ENCODE measurements at regions not wholly inside any gene's neighbourhood (a gene's known extent, or its start where the extent isn't known, plus 50 kb on each side); places are given as distances from the start of the nearest gene placed in this dataset.

GRCh38 chr2:122101319-122101718, 345.9 kb downstream of the TSN start:
- H3K4me1 ChIP-seq (ENCODE audit: control insufficient read depth, insufficient read depth, low read length), result no peaks in the 10 kb centered on the region

DNA sequence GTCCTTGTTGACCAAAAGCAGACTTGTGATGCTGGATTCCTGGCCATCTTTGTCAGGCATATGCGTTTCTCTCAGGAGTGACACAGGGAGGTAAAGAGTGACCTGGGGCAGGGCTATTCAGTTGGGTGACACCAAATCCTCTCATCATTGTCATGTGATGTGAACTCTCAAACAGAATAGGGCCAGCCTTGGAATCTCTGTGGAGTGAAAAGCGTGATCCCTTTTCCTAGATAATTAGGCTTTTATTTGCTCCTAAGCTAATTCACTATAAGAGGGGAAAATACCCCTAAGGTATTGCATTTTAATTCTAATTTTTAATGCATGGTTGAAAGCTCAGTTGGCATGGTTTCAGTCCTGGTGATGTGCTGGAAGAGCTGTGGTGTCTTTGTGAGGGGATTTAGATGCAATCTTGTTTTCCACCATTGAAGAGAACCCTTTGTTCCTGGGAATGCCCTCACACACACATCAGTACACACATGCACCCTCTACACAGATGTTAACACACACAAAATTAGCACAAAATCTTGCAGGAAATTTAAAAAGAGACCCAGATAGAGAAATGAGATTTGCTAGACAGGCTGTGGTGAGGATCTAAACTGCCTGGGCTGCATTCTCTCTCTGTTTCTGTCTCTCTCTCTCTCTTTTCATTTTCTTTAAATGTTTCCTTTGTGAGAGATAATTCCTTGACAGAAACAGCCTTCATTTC, 349.9 kb downstream of the TSN start:
- Histone ChIP-seq H3K9me3 (ENCODE audit: control insufficient read depth in 2 of 2, low read length in 2 of 2) (no peaks in the 10 kb centered on the region), H3K4me1 (ENCODE audit: control insufficient read depth, insufficient read depth, low read length) (no peaks in the 10 kb centered on the region), H3K4me3 (ENCODE audit: low read length in 2 of 2) (no peak overlapping the region), H3K9ac (ENCODE audit: low read length in 2 of 2) (no peak overlapping the region), H3K27me3 (ENCODE audit: control insufficient read depth in 1 of 2, insufficient read depth in 2 of 2, low read length in 2 of 2) (peaks cover 0 to 2% of the 10 kb centered on the region in 2 donors), H3K27ac (ENCODE audit: low read length) (no peak overlapping the region), H3K36me3 (ENCODE audit: control insufficient read depth in 2 of 2, insufficient read depth in 2 of 2, low read length in 2 of 2) (no peaks in the 10 kb centered on the region)

More at GRCh38 chr2:122101319-122101718, 345.9 kb downstream of the TSN start:
- Histone ChIP-seq H3K27ac (ENCODE audit: low read length) (no peak overlapping the region), H3K27me3 (ENCODE audit: control insufficient read depth in 1 of 2, insufficient read depth in 2 of 2, low read length in 2 of 2) (peaks cover 0 to 3% of the 10 kb centered on the region in 2 donors), H3K36me3 (ENCODE audit: control insufficient read depth in 2 of 2, insufficient read depth in 2 of 2, low read length in 2 of 2) (no peaks in the 10 kb centered on the region), H3K9me3 (ENCODE audit: control insufficient read depth in 2 of 2, low read length in 2 of 2) (no peaks in the 10 kb centered on the region), H3K9ac (ENCODE audit: low read length in 2 of 2) (no peak overlapping the region), H3K4me3 (ENCODE audit: low read length in 2 of 2) (no peak overlapping the region)

DNA sequence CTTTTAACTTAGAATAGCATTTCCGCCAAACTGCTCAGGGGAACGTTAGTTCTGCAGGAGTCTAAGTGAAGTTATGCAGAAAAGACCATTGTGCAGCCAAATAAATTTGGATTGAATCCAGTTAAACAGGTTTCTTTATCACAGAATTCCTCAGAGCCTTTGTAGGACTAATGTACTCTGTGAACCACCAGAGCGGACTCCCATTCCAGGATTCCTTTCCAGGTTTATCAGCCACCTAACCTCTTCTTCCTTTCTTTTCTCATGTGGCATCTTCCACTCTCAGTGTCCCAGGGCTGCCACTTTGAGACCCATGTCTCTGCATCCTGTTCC, 350.4 kb downstream of the TSN start:
- no peaks in the 10 kb centered on the region for H3K4me1 ChIP-seq (ENCODE audit: control insufficient read depth, insufficient read depth, low read length)
- H3K9me3 ChIP-seq (ENCODE audit: control insufficient read depth in 2 of 2, low read length in 2 of 2), result no peaks in the 10 kb centered on the region
- no peak overlapping the region for H3K9ac ChIP-seq (ENCODE audit: low read length in 2 of 2)
- no peak overlapping the region for H3K27ac ChIP-seq (ENCODE audit: low read length)
- no peak overlapping the region for H3K4me3 ChIP-seq (ENCODE audit: low read length in 2 of 2)
- no peaks in the 10 kb centered on the region for H3K36me3 ChIP-seq (ENCODE audit: control insufficient read depth in 2 of 2, insufficient read depth in 2 of 2, low read length in 2 of 2)
- H3K27me3 ChIP-seq (ENCODE audit: control insufficient read depth in 1 of 2, insufficient read depth in 2 of 2, low read length in 2 of 2), result peaks cover 0 to 2% of the 10 kb centered on the region in 2 donors

GRCh38 chr2:122108186-122108585, 352.7 kb downstream of the TSN start:
- H3K9me3 ChIP-seq (ENCODE audit: control insufficient read depth in 2 of 2, low read length in 2 of 2), result peaks cover 0 to 3% of the 10 kb centered on the region in 2 donors
- H3K9ac ChIP-seq (ENCODE audit: low read length in 2 of 2), result no peak overlapping the region
- H3K4me1 ChIP-seq (ENCODE audit: control insufficient read depth, insufficient read depth, low read length), result no peaks in the 10 kb centered on the region
- peaks cover 0 to 2% of the 10 kb centered on the region in 2 donors for H3K27me3 ChIP-seq (ENCODE audit: control insufficient read depth in 1 of 2, insufficient read depth in 2 of 2, low read length in 2 of 2)
- no peaks in the 10 kb centered on the region for H3K36me3 ChIP-seq (ENCODE audit: control insufficient read depth in 2 of 2, insufficient read depth in 2 of 2, low read length in 2 of 2)
- H3K4me3 ChIP-seq (ENCODE audit: low read length in 2 of 2), result no peak overlapping the region
- H3K27ac ChIP-seq (ENCODE audit: low read length), result no peak overlapping the region

DNA sequence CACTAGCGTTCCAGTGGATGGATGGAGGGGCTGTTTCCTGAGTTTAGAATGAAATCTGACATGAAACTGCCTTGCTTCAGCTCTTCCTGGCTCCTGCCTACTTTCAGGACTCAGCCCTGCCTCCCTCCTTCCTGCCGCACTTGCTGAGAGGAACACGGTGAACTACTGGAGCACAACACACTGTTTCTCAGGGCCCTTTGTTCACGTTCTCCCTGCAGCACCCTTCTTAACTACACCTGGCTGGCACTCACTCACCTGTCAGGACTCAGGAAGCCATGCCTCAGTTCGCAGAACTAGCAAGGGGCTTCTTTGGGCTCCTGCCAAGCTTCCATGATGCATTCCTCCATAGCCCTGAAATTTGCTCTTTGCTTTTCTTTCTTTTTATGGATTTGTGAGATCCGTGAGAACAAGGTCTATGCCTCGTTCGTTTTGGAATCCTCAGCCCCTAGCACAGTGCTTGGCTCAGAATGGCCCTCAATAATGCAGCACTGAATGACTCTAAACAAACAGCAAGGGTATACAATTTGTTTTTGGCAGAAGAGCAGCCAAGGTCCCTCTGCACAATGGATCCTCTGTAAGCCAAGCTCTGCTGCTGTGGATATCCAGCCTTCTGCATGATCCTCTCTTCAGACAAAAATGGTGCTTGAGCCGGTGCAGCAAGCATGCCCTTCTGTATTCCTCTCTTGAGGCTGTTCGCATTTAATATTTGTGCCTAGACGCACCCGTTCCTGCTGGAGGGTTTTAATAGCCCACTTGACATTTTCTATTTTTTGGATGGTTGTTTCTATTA, 357.0 kb downstream of the TSN start:
- H3K27ac ChIP-seq (ENCODE audit: low read length), result no peak overlapping the region

GRCh38 chr2:122114421-122114820, 359.0 kb downstream of the TSN start:
- Histone ChIP-seq H3K27me3 (ENCODE audit: control insufficient read depth in 1 of 2, insufficient read depth in 2 of 2, low read length in 2 of 2) (no peaks in the 10 kb centered on the region), H3K4me3 (ENCODE audit: low read length in 2 of 2) (no peak overlapping the region), H3K27ac (ENCODE audit: low read length) (no peak overlapping the region), H3K9ac (ENCODE audit: low read length in 2 of 2) (no peak overlapping the region), H3K36me3 (ENCODE audit: control insufficient read depth in 2 of 2, insufficient read depth in 2 of 2, low read length in 2 of 2) (no peaks in the 10 kb centered on the region), H3K4me1 (ENCODE audit: control insufficient read depth, insufficient read depth, low read length) (no peaks in the 10 kb centered on the region), H3K9me3 (ENCODE audit: control insufficient read depth in 2 of 2, low read length in 2 of 2) (peaks cover 0 to 3% of the 10 kb centered on the region in 2 donors)

More for the DNA sequence above, 357.0 kb downstream of the TSN start:
- no peaks in the 10 kb centered on the region for H3K36me3 ChIP-seq (ENCODE audit: control insufficient read depth in 2 of 2, insufficient read depth in 2 of 2, low read length in 2 of 2)
- H3K9ac ChIP-seq (ENCODE audit: low read length in 2 of 2), result no peak overlapping the region
- no peak overlapping the region for H3K4me3 ChIP-seq (ENCODE audit: low read length in 2 of 2)
- peaks cover 0 to 3% of the 10 kb centered on the region in 2 donors for H3K9me3 ChIP-seq (ENCODE audit: control insufficient read depth in 2 of 2, low read length in 2 of 2)
- H3K4me1 ChIP-seq (ENCODE audit: control insufficient read depth, insufficient read depth, low read length), result no peaks in the 10 kb centered on the region
- peaks cover 0 to 2% of the 10 kb centered on the region in 2 donors for H3K27me3 ChIP-seq (ENCODE audit: control insufficient read depth in 1 of 2, insufficient read depth in 2 of 2, low read length in 2 of 2)

DNA sequence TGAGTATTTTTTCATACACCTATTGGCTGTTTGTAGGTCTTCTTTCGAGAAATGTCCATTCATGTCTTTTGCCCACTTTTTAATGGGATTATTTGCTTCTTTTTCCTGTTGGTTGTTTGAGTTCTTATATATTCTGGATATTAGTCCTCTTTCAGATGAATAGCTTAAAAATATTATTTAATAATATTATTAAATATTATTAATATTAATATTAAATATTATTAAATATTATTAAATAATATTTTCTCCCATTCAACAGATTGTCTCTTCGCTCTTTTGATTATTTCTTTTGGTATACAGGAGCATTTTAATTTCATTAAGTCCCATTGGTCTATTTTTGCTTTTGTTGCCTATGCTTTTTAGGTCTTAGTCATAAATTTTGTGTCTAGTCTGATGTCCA, 361.9 kb downstream of the TSN start:
- Histone ChIP-seq H3K9ac (ENCODE audit: low read length in 2 of 2) (no peak overlapping the region), H3K4me1 (ENCODE audit: control insufficient read depth, insufficient read depth, low read length) (no peaks in the 10 kb centered on the region), H3K9me3 (ENCODE audit: control insufficient read depth in 2 of 2, low read length in 2 of 2) (no peaks in the 10 kb centered on the region), H3K36me3 (ENCODE audit: control insufficient read depth in 2 of 2, insufficient read depth in 2 of 2, low read length in 2 of 2) (no peaks in the 10 kb centered on the region), H3K4me3 (ENCODE audit: low read length in 2 of 2) (no peak overlapping the region), H3K27ac (ENCODE audit: low read length) (no peak overlapping the region), H3K27me3 (ENCODE audit: control insufficient read depth in 1 of 2, insufficient read depth in 2 of 2, low read length in 2 of 2) (no peaks in the 10 kb centered on the region)

DNA sequence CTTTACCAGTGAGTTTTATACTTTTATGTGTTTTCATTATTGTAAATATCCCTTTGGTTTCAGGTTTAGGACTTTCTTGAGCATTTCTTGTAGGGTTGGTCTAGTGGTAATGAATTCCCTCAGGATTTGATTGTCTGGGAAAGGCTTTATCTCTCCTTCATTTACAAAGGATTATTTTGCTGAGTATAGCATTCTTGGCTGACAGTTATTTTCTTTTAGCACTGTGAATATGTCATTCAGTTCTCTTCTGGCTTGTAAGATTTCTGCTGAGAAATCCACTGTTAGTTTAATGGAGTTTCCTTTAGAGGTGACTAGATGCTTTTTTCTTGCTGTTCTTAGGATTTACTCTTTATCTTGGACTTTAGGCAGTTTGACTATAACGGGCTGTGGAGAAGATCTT, 373.9 kb downstream of the TSN start:
- Histone ChIP-seq H3K4me1 (ENCODE audit: control insufficient read depth, insufficient read depth, low read length) (no peaks in the 10 kb centered on the region), H3K36me3 (ENCODE audit: control insufficient read depth in 2 of 2, insufficient read depth in 2 of 2, low read length in 2 of 2) (no peaks in the 10 kb centered on the region), H3K9me3 (ENCODE audit: control insufficient read depth in 2 of 2, low read length in 2 of 2) (peaks cover 4 to 21% of the 10 kb centered on the region in 2 donors), H3K27me3 (ENCODE audit: control insufficient read depth in 1 of 2, insufficient read depth in 2 of 2, low read length in 2 of 2) (no peaks in the 10 kb centered on the region), H3K27ac (ENCODE audit: low read length) (no peak overlapping the region), H3K4me3 (ENCODE audit: low read length in 2 of 2) (no peak overlapping the region), H3K9ac (ENCODE audit: low read length in 2 of 2) (no peak overlapping the region)

DNA sequence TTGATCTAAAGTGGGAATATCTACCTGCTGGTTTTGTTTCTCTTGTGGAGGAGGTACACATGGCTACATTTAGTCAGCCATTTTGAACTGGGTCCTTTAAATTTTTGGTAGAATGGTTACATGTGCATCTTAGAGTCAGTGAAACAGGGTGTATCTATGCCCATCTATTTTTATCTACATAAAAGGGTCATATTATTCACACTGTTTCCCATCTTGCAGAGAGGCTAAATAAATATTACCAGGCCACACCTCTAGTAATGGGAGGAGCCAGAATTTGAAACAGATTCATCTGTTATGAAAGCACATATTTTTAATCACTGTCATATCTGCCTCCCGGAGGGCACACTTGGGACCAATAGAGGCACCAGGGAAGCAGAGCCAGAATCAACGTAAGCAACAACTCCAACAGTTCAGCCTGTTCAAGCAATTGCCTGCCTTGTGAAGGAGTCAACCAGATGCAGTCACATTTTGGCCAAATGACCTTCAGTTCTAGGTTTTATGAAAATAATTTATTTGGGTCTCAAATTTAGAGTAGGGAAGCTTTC, 376.8 kb downstream of the TSN start:
- H3K27ac ChIP-seq (ENCODE audit: low read length), result no peak overlapping the region
- H3K4me3 ChIP-seq (ENCODE audit: low read length in 2 of 2), result no peak overlapping the region
- no peaks in the 10 kb centered on the region for H3K27me3 ChIP-seq (ENCODE audit: control insufficient read depth in 1 of 2, insufficient read depth in 2 of 2, low read length in 2 of 2)
- no peaks in the 10 kb centered on the region for H3K36me3 ChIP-seq (ENCODE audit: control insufficient read depth in 2 of 2, insufficient read depth in 2 of 2, low read length in 2 of 2)
- peaks cover 4 to 19% of the 10 kb centered on the region in 2 donors for H3K9me3 ChIP-seq (ENCODE audit: control insufficient read depth in 2 of 2, low read length in 2 of 2)
- no peak overlapping the region for H3K9ac ChIP-seq (ENCODE audit: low read length in 2 of 2)
- H3K4me1 ChIP-seq (ENCODE audit: control insufficient read depth, insufficient read depth, low read length), result no peaks in the 10 kb centered on the region

DNA sequence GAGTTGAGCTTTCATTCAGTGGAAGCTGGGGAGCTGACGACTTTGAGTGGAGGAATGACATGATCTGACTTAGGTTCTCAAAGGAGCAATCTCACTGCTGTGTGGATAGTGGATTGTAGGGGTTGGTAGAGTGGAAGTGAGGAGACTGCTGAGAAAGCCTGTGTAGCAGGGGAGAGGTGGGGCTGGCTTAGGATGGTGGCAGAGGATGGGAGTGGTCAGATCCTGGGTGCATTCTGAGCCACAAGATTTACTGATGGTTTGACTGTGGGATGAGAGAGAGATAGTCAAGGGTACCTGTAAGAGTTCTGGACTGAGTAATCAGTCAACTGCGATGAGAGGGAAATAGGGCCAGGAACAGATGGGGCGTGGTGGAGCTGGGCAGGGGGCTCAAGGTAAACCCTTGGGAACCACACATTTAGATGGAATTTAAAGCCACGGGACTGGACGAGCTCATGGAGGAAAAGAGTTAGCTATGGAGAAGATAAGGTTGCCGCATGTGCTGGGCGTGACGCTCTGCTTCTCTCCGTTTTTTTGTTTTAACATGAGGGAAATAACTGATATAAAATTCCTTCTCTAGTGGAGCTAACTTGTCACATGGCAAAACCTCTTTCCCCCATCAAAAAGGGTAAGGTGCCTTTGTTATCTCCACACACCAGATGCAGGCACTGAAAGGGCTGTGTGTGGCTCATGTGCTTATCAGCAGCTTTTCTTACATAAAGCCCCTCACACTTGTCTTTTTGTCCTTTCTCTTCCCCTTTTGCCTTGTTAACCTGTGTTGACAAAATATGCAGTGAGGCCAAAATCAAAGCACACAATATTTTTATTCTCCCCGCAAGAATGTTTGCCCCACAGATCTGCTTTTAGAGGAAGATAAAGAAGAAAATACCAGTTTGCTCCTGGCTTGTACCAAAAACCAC, 379.8 kb downstream of the TSN start:
- Histone ChIP-seq H3K9me3 (ENCODE audit: control insufficient read depth in 2 of 2, low read length in 2 of 2) (peaks cover 4 to 19% of the 10 kb centered on the region in 2 donors), H3K9ac (ENCODE audit: low read length in 2 of 2) (no peak overlapping the region), H3K36me3 (ENCODE audit: control insufficient read depth in 2 of 2, insufficient read depth in 2 of 2, low read length in 2 of 2) (no peaks in the 10 kb centered on the region), H3K4me3 (ENCODE audit: low read length in 2 of 2) (no peak overlapping the region), H3K27ac (ENCODE audit: low read length) (no peak overlapping the region), H3K4me1 (ENCODE audit: control insufficient read depth, insufficient read depth, low read length) (no peaks in the 10 kb centered on the region), H3K27me3 (ENCODE audit: control insufficient read depth in 1 of 2, insufficient read depth in 2 of 2, low read length in 2 of 2) (no peaks in the 10 kb centered on the region)

All from stomach smooth muscle (tissue), 2 donors.